ENCODE measurements at regions not wholly inside any gene's neighbourhood (a gene's known extent, or its start where the extent isn't known, plus 50 kb on each side); places are given as distances from the start of the nearest gene placed in this dataset.

- H3K4me3 ChIP-seq (ENCODE audit: low read length): no peak overlapping the region
- H3K9me3 ChIP-seq (ENCODE audit: low read depth, low read length): no peaks in the 10 kb centered on the region
- no peaks in the 10 kb centered on the region for H3K4me1 ChIP-seq (ENCODE audit: insufficient read depth, low read length)
- H3K27me3 ChIP-seq (ENCODE audit: insufficient read depth, low read length): no peaks in the 10 kb centered on the region
Observed at GRCh38 chr1:42006836-42007235, 88.1 kb upstream of the HIVEP3 start.

- Histone ChIP-seq H3K27me3 (ENCODE audit: insufficient read depth, low read length) (no peaks in the 10 kb centered on the region), H3K4me3 (ENCODE audit: low read length) (no peak overlapping the region), H3K4me1 (ENCODE audit: insufficient read depth, low read length) (no peaks in the 10 kb centered on the region), H3K9me3 (ENCODE audit: low read depth, low read length) (no peaks in the 10 kb centered on the region)
Observed at GRCh38 chr1:42006093-42006492, 87.4 kb upstream of the HIVEP3 start.

GRCh38 chr1:42005530-42005929 lies 86.8 kb upstream of the HIVEP3 start:
- Histone ChIP-seq H3K4me1 (ENCODE audit: insufficient read depth, low read length) (no peaks in the 10 kb centered on the region), H3K9me3 (ENCODE audit: low read depth, low read length) (no peaks in the 10 kb centered on the region), H3K27me3 (ENCODE audit: insufficient read depth, low read length) (no peaks in the 10 kb centered on the region), H3K4me3 (ENCODE audit: low read length) (no peak overlapping the region)

- Histone ChIP-seq H3K4me3 (ENCODE audit: low read length) (no peak overlapping the region), H3K9me3 (ENCODE audit: low read depth, low read length) (no peaks in the 10 kb centered on the region), H3K27me3 (ENCODE audit: insufficient read depth, low read length) (no peaks in the 10 kb centered on the region), H3K4me1 (ENCODE audit: insufficient read depth, low read length) (no peaks in the 10 kb centered on the region)
Observed at GRCh38 chr1:42004860-42005259, 86.1 kb upstream of the HIVEP3 start.

- no peak overlapping the region for H3K4me3 ChIP-seq (ENCODE audit: low read length)
- no peaks in the 10 kb centered on the region for H3K27me3 ChIP-seq (ENCODE audit: insufficient read depth, low read length)
- no peaks in the 10 kb centered on the region for H3K4me1 ChIP-seq (ENCODE audit: insufficient read depth, low read length)
- no peaks in the 10 kb centered on the region for H3K9me3 ChIP-seq (ENCODE audit: low read depth, low read length)
Observed at GRCh38 chr1:42004322-42004721, 85.6 kb upstream of the HIVEP3 start.

GRCh38 chr1:42003433-42003832 lies 84.7 kb upstream of the HIVEP3 start:
- Histone ChIP-seq H3K4me3 (ENCODE audit: low read length) (no peak overlapping the region), H3K27me3 (ENCODE audit: insufficient read depth, low read length) (no peaks in the 10 kb centered on the region), H3K9me3 (ENCODE audit: low read depth, low read length) (no peaks in the 10 kb centered on the region), H3K4me1 (ENCODE audit: insufficient read depth, low read length) (no peaks in the 10 kb centered on the region)

GRCh38 chr1:42002220-42002619 lies 83.5 kb upstream of the HIVEP3 start:
- H3K4me1 ChIP-seq (ENCODE audit: insufficient read depth, low read length): no peaks in the 10 kb centered on the region
- H3K4me3 ChIP-seq (ENCODE audit: low read length): no peak overlapping the region
- no peaks in the 10 kb centered on the region for H3K27me3 ChIP-seq (ENCODE audit: insufficient read depth, low read length)
- H3K9me3 ChIP-seq (ENCODE audit: low read depth, low read length): no peaks in the 10 kb centered on the region

- Histone ChIP-seq H3K4me3 (ENCODE audit: low read length) (no peak overlapping the region), H3K4me1 (ENCODE audit: insufficient read depth, low read length) (no peaks in the 10 kb centered on the region), H3K9me3 (ENCODE audit: low read depth, low read length) (no peaks in the 10 kb centered on the region), H3K27me3 (ENCODE audit: insufficient read depth, low read length) (no peaks in the 10 kb centered on the region)
Observed at GRCh38 chr1:42000766-42001165, 82.0 kb upstream of the HIVEP3 start.

- no peaks in the 10 kb centered on the region for H3K27me3 ChIP-seq (ENCODE audit: insufficient read depth, low read length)
- no peak overlapping the region for H3K4me3 ChIP-seq (ENCODE audit: low read length)
- no peaks in the 10 kb centered on the region for H3K9me3 ChIP-seq (ENCODE audit: low read depth, low read length)
- H3K4me1 ChIP-seq (ENCODE audit: insufficient read depth, low read length): no peaks in the 10 kb centered on the region
Observed at GRCh38 chr1:41999884-42000283, 81.2 kb upstream of the HIVEP3 start.

GRCh38 chr1:41998250-41998649 lies 79.5 kb upstream of the HIVEP3 start:
- no peaks in the 10 kb centered on the region for H3K27me3 ChIP-seq (ENCODE audit: insufficient read depth, low read length)
- no peaks in the 10 kb centered on the region for H3K4me1 ChIP-seq (ENCODE audit: insufficient read depth, low read length)
- no peak overlapping the region for H3K4me3 ChIP-seq (ENCODE audit: low read length)
- no peaks in the 10 kb centered on the region for H3K9me3 ChIP-seq (ENCODE audit: low read depth, low read length)

- no peaks in the 10 kb centered on the region for H3K4me1 ChIP-seq (ENCODE audit: insufficient read depth, low read length)
- H3K27me3 ChIP-seq (ENCODE audit: insufficient read depth, low read length): no peaks in the 10 kb centered on the region
- no peak overlapping the region for H3K4me3 ChIP-seq (ENCODE audit: low read length)
- no peaks in the 10 kb centered on the region for H3K9me3 ChIP-seq (ENCODE audit: low read depth, low read length)
Observed at GRCh38 chr1:41997153-41997552, 78.4 kb upstream of the HIVEP3 start.

- H3K4me3 ChIP-seq (ENCODE audit: low read length): no peak overlapping the region
- H3K27me3 ChIP-seq (ENCODE audit: insufficient read depth, low read length): no peaks in the 10 kb centered on the region
- no peaks in the 10 kb centered on the region for H3K4me1 ChIP-seq (ENCODE audit: insufficient read depth, low read length)
- H3K9me3 ChIP-seq (ENCODE audit: low read depth, low read length): no peaks in the 10 kb centered on the region
Observed at GRCh38 chr1:41995441-41996130, 76.9 kb upstream of the HIVEP3 start.

- H3K4me3 ChIP-seq (ENCODE audit: low read length): no peak overlapping the region
- H3K9me3 ChIP-seq (ENCODE audit: low read depth, low read length): no peaks in the 10 kb centered on the region
- H3K4me1 ChIP-seq (ENCODE audit: insufficient read depth, low read length): no peaks in the 10 kb centered on the region
- no peaks in the 10 kb centered on the region for H3K27me3 ChIP-seq (ENCODE audit: insufficient read depth, low read length)
Observed at GRCh38 chr1:41994195-41994894, 75.6 kb upstream of the HIVEP3 start.

GRCh38 chr1:41983451-41983850 lies 64.7 kb upstream of the HIVEP3 start:
- peaks cover 9% of the 10 kb centered on the region for H3K4me1 ChIP-seq (ENCODE audit: insufficient read depth, low read length)
- H3K9me3 ChIP-seq (ENCODE audit: low read depth, low read length): no peaks in the 10 kb centered on the region
- no peaks in the 10 kb centered on the region for H3K27me3 ChIP-seq (ENCODE audit: insufficient read depth, low read length)
- H3K4me3 ChIP-seq (ENCODE audit: low read length): no peak overlapping the region

GRCh38 chr1:41981796-41982195 lies 63.1 kb upstream of the HIVEP3 start:
- H3K9me3 ChIP-seq (ENCODE audit: low read depth, low read length): no peaks in the 10 kb centered on the region
- H3K4me1 ChIP-seq (ENCODE audit: insufficient read depth, low read length): peaks cover 9% of the 10 kb centered on the region
- no peaks in the 10 kb centered on the region for H3K27me3 ChIP-seq (ENCODE audit: insufficient read depth, low read length)
- no peak overlapping the region for H3K4me3 ChIP-seq (ENCODE audit: low read length)
